MCF 10A (cell line): ENCODE measurements at regions not wholly inside any gene's neighbourhood (a gene's known extent, or its start where the extent isn't known, plus 50 kb on each side); places are given as distances from the start of the nearest gene placed in this dataset.

ENCODE experiments used
- BruUV-seq: library from RNA; stranded (reverse); fragments of 400-500 nt; replicated peaks from 2 replicates; lab custom pipeline; 2021; lab: Mats Ljungman, UMichigan
- CTCF ChIA-PET: fragments of 300-600 bp; sonication (Branson Sonifier 250); formaldehyde crosslinking; extraction: SDS; loops from one replicate; lab custom pipeline; 2021; ENCODE audit warnings: antibody characterized with exemption, inconsistent platforms; lab: Yijun Ruan, JAX
- POLR2A ChIA-PET: fragments of 300-600, 350-650 bp; sonication (Branson Sonifier 250); formaldehyde crosslinking; extraction: SDS; loops from one replicate; lab custom pipeline; 2020; ENCODE audit warnings: antibody characterized with exemption, inconsistent platforms; lab: Yijun Ruan, JAX
- DNase-seq: peaks from one replicate; pipeline ENCODE4 v3.0.0-alpha.2; 2018; ENCODE audit not compliant: unreplicated experiment
- H3K27ac Mint-ChIP-seq: one replicate; pipeline ENCODE4 v1.8.0; 2022; ENCODE audit warnings: mild to moderate bottlenecking, low read depth, mixed read lengths; ENCODE audit not compliant: unreplicated experiment
- H3K27me3 Mint-ChIP-seq: one replicate; pipeline ENCODE4 v1.8.0; 2022; ENCODE audit warnings: mixed read lengths; ENCODE audit not compliant: insufficient read depth, unreplicated experiment
- H3K36me3 Mint-ChIP-seq: one replicate; pipeline ENCODE4 v1.8.0; 2022; ENCODE audit warnings: mild to moderate bottlenecking, moderate library complexity, mixed read lengths; ENCODE audit not compliant: insufficient read depth, unreplicated experiment
- H3K4me1 Mint-ChIP-seq: one replicate; pipeline ENCODE4 v1.8.0; 2022; ENCODE audit warnings: mixed read lengths; ENCODE audit not compliant: insufficient read depth, unreplicated experiment
- H3K4me3 Mint-ChIP-seq: one replicate; pipeline ENCODE4 v1.8.0; 2022; ENCODE audit warnings: mild to moderate bottlenecking, moderate library complexity, mixed read lengths; ENCODE audit not compliant: unreplicated experiment
- H3K9me3 Mint-ChIP-seq: one replicate; pipeline ENCODE4 v1.8.0; 2022; ENCODE audit warnings: mixed read lengths; ENCODE audit not compliant: unreplicated experiment
- intact Hi-C: fragments of 100-400 bp; cut with micrococcal nuclease; formaldehyde crosslinking; loops from 2 replicates; pipeline ENCODE4 v1.14.1; 2022
- TF ChIP-seq, protein P1 (sequence below): fragments of 200-600 bp; IDR thresholded peaks from one replicate; pipeline ENCODE4 v1.8.0; 2022; ENCODE audit warnings: antibody characterized with exemption, mild to moderate bottlenecking; ENCODE audit not compliant: unreplicated experiment

DNA sequence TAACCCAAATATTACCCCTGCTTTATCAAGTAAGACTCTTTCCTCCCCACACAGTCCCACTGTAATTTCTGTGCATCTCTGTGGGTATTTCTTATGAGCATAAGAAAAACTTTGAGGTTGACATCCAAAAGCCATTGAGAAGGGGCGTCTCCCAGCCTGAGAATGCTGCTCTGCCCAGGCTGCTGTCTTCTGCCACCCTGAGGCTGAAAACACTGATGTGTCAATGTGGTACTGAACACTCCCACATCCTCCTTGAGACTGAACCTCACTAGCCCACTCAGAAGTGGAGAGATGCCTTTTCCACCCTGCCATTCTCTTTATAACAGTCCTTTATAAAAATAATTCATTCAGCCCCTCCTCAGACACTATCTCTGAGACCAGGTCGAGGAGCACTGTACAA lies 120.8 kb downstream of the SMIM20 start:
- intact Hi-C loops = no loop called here
- H3K27me3 Mint-ChIP-seq = no peaks in the 10 kb centered on the region
- TF ChIP-seq, protein P1, sequence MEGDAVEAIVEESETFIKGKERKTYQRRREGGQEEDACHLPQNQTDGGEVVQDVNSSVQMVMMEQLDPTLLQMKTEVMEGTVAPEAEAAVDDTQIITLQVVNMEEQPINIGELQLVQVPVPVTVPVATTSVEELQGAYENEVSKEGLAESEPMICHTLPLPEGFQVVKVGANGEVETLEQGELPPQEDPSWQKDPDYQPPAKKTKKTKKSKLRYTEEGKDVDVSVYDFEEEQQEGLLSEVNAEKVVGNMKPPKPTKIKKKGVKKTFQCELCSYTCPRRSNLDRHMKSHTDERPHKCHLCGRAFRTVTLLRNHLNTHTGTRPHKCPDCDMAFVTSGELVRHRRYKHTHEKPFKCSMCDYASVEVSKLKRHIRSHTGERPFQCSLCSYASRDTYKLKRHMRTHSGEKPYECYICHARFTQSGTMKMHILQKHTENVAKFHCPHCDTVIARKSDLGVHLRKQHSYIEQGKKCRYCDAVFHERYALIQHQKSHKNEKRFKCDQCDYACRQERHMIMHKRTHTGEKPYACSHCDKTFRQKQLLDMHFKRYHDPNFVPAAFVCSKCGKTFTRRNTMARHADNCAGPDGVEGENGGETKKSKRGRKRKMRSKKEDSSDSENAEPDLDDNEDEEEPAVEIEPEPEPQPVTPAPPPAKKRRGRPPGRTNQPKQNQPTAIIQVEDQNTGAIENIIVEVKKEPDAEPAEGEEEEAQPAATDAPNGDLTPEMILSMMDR = no peak
- peaks cover 6% of the 10 kb centered on the region for H3K4me1 Mint-ChIP-seq
- no peak overlapping the region for H3K27ac Mint-ChIP-seq
- H3K36me3 Mint-ChIP-seq = no peaks in the 10 kb centered on the region
- no peak overlapping the region for H3K4me3 Mint-ChIP-seq
- BruUV-seq = no TSS peak
- no peaks in the 10 kb centered on the region for H3K9me3 Mint-ChIP-seq
- ChIA-PET POLR2A (no interaction called here), CTCF (no interaction called here)
- DNase-seq = no peak

DNA sequence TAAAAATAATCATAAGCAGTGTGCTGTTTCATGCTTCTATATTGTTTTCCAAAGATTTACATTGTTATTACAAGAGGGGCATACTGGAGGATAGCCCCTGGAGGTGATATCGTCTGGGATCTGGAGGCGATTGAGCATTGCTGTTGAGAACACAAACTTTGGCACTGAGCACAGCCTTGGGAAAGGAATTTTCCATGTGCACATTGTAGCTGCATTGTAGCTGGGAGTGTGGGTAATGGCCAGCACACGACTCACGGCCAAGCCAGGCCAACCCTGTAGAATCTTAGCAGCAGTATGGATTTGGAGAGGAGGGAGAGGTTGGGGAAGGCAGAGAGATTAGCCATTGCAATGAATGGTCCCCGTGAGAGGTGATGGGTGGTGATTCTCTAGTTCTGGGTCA lies 121.9 kb downstream of the SMIM20 start:
- POLR2A ChIA-PET = no interaction called here
- Mint-ChIP-seq H3K9me3 (no peaks in the 10 kb centered on the region), H3K4me3 (no peak overlapping the region), H3K27ac (no peak overlapping the region), H3K4me1 (peaks cover 6% of the 10 kb centered on the region), H3K27me3 (no peaks in the 10 kb centered on the region), H3K36me3 (no peaks in the 10 kb centered on the region)
- CTCF ChIA-PET = interaction anchor here (0.6 kb wide), 1 partner anchor 87 kb away, joined by 3 read pairs; no protein-coding TSS in a partner anchor
- no peak for DNase-seq
- TF ChIP-seq, protein P1 = no peak
- BruUV-seq = no TSS peak
- intact Hi-C loops = no loop called here

DNA sequence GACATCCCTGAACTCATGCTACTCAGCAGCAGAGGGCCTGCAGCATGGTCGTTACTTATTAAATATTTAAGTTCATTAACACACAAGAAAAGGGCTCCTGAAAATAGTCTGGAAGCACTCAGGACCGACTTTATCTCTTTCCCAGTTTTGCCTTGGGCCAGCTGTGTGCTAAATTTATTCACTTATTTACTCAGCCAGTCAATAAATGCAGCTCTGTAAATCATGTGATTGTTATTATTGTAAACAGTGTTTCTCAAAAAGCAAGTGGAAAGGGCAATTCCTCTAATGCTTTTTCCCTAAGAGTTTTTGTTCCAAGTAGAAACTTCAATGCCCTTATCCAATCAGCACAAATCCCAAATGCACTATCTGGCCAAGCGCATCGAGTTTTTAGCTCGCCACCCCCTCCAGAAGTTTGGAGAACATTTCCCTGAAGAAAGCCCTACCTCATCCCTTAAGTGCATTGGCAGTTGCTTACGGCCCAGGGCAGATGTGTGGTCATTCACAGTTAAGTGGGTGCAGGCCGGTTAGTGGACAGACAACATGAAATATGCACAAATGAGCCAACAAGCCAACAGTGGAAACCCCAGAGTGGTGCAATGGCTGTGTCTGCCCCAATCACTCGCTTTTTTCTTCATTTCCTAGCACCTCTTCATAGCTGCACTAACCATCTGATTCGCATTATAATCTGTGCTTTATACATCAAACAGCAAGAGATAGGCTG lies 125.8 kb downstream of the SMIM20 start:
- no peak overlapping the region for H3K27ac Mint-ChIP-seq
- no peak for DNase-seq
- H3K4me3 Mint-ChIP-seq = no peak overlapping the region
- TF ChIP-seq, protein P1 = no peak
- BruUV-seq = no TSS peak
- intact Hi-C loops = no loop called here
- H3K9me3 Mint-ChIP-seq = no peaks in the 10 kb centered on the region
- ChIA-PET POLR2A (no interaction called here), CTCF (no interaction called here)
- H3K27me3 Mint-ChIP-seq = no peaks in the 10 kb centered on the region
- no peaks in the 10 kb centered on the region for H3K36me3 Mint-ChIP-seq
- H3K4me1 Mint-ChIP-seq = no peaks in the 10 kb centered on the region

DNA sequence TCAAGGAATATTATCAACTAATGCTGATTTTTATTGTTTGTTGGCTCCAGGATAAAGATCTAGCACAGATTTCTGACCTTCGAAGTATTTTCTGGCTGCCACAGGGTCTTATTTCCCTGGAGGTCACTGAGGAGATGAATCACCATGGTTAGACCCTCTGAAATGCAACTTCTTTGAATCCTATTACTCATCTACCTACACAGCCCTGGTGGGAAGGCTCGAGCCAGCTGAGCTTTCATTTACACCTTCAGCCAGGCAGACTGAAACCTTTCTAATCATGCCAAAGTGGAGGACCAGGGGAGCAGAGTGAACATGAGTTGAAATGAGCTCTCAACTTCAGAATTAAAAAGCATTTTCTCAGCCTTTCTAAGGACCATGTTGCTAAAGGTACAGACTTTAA lies 130.5 kb downstream of the SMIM20 start:
- no TSS peak for BruUV-seq
- Mint-ChIP-seq H3K4me3 (no peak overlapping the region), H3K4me1 (peaks cover 20% of the 10 kb centered on the region), H3K36me3 (no peaks in the 10 kb centered on the region), H3K27me3 (no peaks in the 10 kb centered on the region), H3K9me3 (no peaks in the 10 kb centered on the region), H3K27ac (peak overlapping the region; percentile 18)
- CTCF ChIA-PET = interaction anchor here (0.9 to 1.1 kb wide), 2 partner anchors 15 to 285 kb away, joined by 3 to 4 read pairs; no protein-coding TSS in a partner anchor
- DNase-seq = no peak
- POLR2A ChIA-PET = interaction anchor here (0.6 kb wide), 1 partner anchor 64 kb away, joined by 3 read pairs; no protein-coding TSS in a partner anchor
- intact Hi-C loops = no loop called here
- TF ChIP-seq, protein P1 = no peak
